Testis (tissue), 2 donors: ENCODE measurements at regions not wholly inside any gene's neighbourhood (a gene's known extent, or its start where the extent isn't known, plus 50 kb on each side); places are given as distances from the start of the nearest gene placed in this dataset.

ENCODE experiments used
- POLR2A ChIP-seq: fragments of 450-650 bp; IDR thresholded peaks from one replicate; pipeline ENCODE4 v1.6.1; 2017; ENCODE audit warnings: antibody characterized with exemption, mild to moderate bottlenecking, moderate library complexity
- TF ChIP-seq, protein P1 (sequence below), 3 experiments: fragments of 450-650 bp in 2 of 3; fragments of 200-600 bp in 1 of 3; sonication (generic) in 1 of 3; IDR thresholded peaks; one replicate each; pipeline ENCODE4 v1.5.1; 2016 to 2019; ENCODE audit warnings: antibody characterized with exemption in 3 of 3, mild to moderate bottlenecking in 2 of 3, moderate library complexity in 1 of 3

- TF ChIP-seq, protein P1, sequence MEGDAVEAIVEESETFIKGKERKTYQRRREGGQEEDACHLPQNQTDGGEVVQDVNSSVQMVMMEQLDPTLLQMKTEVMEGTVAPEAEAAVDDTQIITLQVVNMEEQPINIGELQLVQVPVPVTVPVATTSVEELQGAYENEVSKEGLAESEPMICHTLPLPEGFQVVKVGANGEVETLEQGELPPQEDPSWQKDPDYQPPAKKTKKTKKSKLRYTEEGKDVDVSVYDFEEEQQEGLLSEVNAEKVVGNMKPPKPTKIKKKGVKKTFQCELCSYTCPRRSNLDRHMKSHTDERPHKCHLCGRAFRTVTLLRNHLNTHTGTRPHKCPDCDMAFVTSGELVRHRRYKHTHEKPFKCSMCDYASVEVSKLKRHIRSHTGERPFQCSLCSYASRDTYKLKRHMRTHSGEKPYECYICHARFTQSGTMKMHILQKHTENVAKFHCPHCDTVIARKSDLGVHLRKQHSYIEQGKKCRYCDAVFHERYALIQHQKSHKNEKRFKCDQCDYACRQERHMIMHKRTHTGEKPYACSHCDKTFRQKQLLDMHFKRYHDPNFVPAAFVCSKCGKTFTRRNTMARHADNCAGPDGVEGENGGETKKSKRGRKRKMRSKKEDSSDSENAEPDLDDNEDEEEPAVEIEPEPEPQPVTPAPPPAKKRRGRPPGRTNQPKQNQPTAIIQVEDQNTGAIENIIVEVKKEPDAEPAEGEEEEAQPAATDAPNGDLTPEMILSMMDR (IDR thresholded peaks at IDR 0.05): no peak
- TF ChIP-seq POLR2A: no peak
These were observed 378.3 kb upstream of the PRICKLE1 start for GRCh38 chr12:42967850-42968249.
